Erythroblast (primary cell): ENCODE measurements at regions not wholly inside any gene's neighbourhood (a gene's known extent, or its start where the extent isn't known, plus 50 kb on each side); places are given as distances from the start of the nearest gene placed in this dataset.

Experiments
- DNase-seq, 2 experiments: peaks; one replicate each; lab custom pipeline; 2025; lab: John Stamatoyannopoulos, UW
- GATA1 ChIP-seq: IDR thresholded peaks from 2 replicates; pipeline ENCODE4 v1.6.1; 2011; ENCODE audit warnings: low read depth, mild to moderate bottlenecking, control low read depth, low read length, moderate library complexity
- POLR2A ChIP-seq: IDR thresholded peaks from 2 replicates; pipeline ENCODE4 v1.6.1; 2011; ENCODE audit warnings: mild to moderate bottlenecking, low read length

- no peak for TF ChIP-seq POLR2A
- no peak for TF ChIP-seq GATA1
- DNase-seq: no peak
These were observed 70.5 kb upstream of the NTRK2 start for GRCh38 chr9:84598921-84599636.

GRCh38 chr9:84600739-84601138, 68.8 kb upstream of the NTRK2 start:
- TF ChIP-seq GATA1 (no peak), POLR2A (no peak)
- DNase-seq: no peak

- no peak for DNase-seq
- TF ChIP-seq POLR2A: no peak
- no peak for TF ChIP-seq GATA1
These were observed 65.3 kb upstream of the NTRK2 start for GRCh38 chr9:84604223-84604622.

- no peak for TF ChIP-seq POLR2A
- no peak for TF ChIP-seq GATA1
- DNase-seq: no peak
These were observed 59.8 kb upstream of the NTRK2 start for GRCh38 chr9:84609779-84610178.

- no peak for TF ChIP-seq GATA1
- no peak for TF ChIP-seq POLR2A
- DNase-seq: no peak
These were observed 56.1 kb upstream of the NTRK2 start for GRCh38 chr9:84613431-84613830.

DNA sequence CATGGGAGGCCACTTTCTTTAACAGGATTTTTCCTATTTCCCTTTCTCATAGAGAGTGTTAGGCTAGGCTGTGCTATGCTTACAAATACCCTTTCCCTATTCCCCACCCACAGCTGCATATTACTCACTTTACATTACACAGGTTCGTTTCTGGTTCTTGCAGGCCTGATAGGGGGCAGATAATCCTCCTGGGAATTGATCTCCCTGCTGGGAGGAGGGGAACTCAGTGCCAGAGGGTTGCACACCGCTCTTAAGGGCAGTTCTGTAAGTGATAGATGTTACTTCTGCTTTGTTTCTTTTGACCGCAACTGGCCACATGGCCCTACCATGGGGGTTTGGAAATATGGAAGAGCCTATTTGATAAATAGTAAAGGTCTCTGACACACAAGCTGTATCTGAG, 54.0 kb upstream of the NTRK2 start:
- DNase-seq: no peak
- TF ChIP-seq POLR2A: no peak
- no peak for TF ChIP-seq GATA1

GRCh38 chr9:84617411-84618029, 52.0 kb upstream of the NTRK2 start:
- no peak for DNase-seq
- TF ChIP-seq GATA1 (no peak), POLR2A (no peak)
